ENCODE measurements at regions not wholly inside any gene's neighbourhood (a gene's known extent, or its start where the extent isn't known, plus 50 kb on each side); places are given as distances from the start of the nearest gene placed in this dataset.

GRCh38 chr11:134017511-134018430 is 51.1 kb upstream of the JAM3 start:
- no peak for TF ChIP-seq NFAT5 (CRISPR knock-in tag; IDR thresholded peaks at IDR 0.05)
- no peak for TF ChIP-seq CREB1 (IDR thresholded peaks at IDR 0.05)
- TF ChIP-seq CREB1 (CRISPR knock-in tag; IDR thresholded peaks at IDR 0.05): no peak
- no peak for TF ChIP-seq CTCF (CRISPR knock-in tag; IDR thresholded peaks at IDR 0.05)
- no peak for TF ChIP-seq USF2 (IDR thresholded peaks at IDR 0.05; ENCODE audit: low read depth, low read length)
- TF ChIP-seq USF2 (CRISPR knock-in tag; IDR thresholded peaks at IDR 0.05; ENCODE audit: borderline replicate concordance): no peak
- no peak for TF ChIP-seq PCBP2 (optimal IDR thresholded peaks at IDR 0.05; ENCODE audit: low read depth, low read length, poor library complexity, severe bottlenecking)
- TF ChIP-seq RXRA (CRISPR knock-in tag; IDR thresholded peaks at IDR 0.05): no peak
- TF ChIP-seq JUND (CRISPR knock-in tag; IDR thresholded peaks at IDR 0.05): no peak
- no peak for TF ChIP-seq MTA1 (CRISPR knock-in tag; IDR thresholded peaks at IDR 0.05; ENCODE audit: borderline replicate concordance)
